HUES48 (cell line): ENCODE measurements at regions not wholly inside any gene's neighbourhood (a gene's known extent, or its start where the extent isn't known, plus 50 kb on each side); places are given as distances from the start of the nearest gene placed in this dataset.
"Not testable (repeated sequence)": the region's sequence is repeated elsewhere in the genome, so short reads cannot be mapped to it uniquely, and the experiment has no call there.

Source experiments
- H3K27ac ChIP-seq: one replicate; pipeline ENCODE4 v1.7.0; 2013; ENCODE audit warnings: low read depth, low read length, inconsistent platforms
- H3K27me3 ChIP-seq: 2 replicates; pipeline ENCODE4 v1.6.1; 2013; ENCODE audit warnings: mild to moderate bottlenecking, low read length; ENCODE audit not compliant: control insufficient read depth, insufficient read depth
- H3K36me3 ChIP-seq: 2 replicates; pipeline ENCODE4 v1.6.1; 2013; ENCODE audit warnings: low read length; ENCODE audit not compliant: control insufficient read depth, insufficient read depth
- H3K4me1 ChIP-seq: 2 replicates; pipeline ENCODE4 v1.6.1; 2013; ENCODE audit warnings: mild to moderate bottlenecking, low read length; ENCODE audit not compliant: control insufficient read depth, insufficient read depth
- H3K4me3 ChIP-seq: 2 replicates; pipeline ENCODE4 v1.5.1; 2013; ENCODE audit warnings: mild to moderate bottlenecking, low read depth, low read length
- H3K9ac ChIP-seq: 2 replicates; pipeline ENCODE4 v1.6.1; 2013; ENCODE audit warnings: mild to moderate bottlenecking, low read depth, low read length, moderate library complexity
- H3K9me3 ChIP-seq: 2 replicates; pipeline ENCODE4 v1.6.1; 2013; ENCODE audit warnings: low read length; ENCODE audit not compliant: control insufficient read depth, insufficient read depth

DNA sequence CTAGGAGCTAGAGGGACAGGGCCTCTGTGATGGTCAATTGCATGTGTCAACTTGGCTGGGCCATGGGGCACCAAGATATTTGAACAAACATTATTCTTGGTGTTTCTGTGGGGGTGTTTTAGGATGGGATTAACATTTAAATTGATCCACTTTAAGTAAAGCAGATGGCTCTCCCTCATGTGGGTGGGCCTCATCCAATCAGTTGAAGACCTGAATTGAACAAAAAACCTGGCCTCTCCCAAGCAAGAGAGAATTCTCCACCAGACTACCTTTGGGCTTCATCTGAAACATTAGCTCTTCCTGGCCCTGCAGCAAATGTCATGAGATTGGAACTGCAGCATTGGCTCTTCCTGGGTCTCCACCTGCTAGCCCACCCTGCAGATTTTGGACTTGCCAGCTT is 207.1 kb upstream of the ATP6AP2 start:
- Histone ChIP-seq H3K9me3 (peaks cover 23% of the 10 kb centered on the region), H3K9ac (no peak overlapping the region), H3K27me3 (no peaks in the 10 kb centered on the region), H3K27ac (no peak overlapping the region), H3K4me1 (no peaks in the 10 kb centered on the region), H3K36me3 (no peaks in the 10 kb centered on the region), H3K4me3 (no peak overlapping the region)

GRCh38 chrX:40373025-40373424 is 207.7 kb upstream of the ATP6AP2 start:
- Histone ChIP-seq H3K4me3 (no peak overlapping the region), H3K9me3 (peaks cover 23% of the 10 kb centered on the region), H3K4me1 (no peaks in the 10 kb centered on the region), H3K9ac (no peak overlapping the region), H3K27me3 (no peaks in the 10 kb centered on the region), H3K27ac (no peak overlapping the region), H3K36me3 (no peaks in the 10 kb centered on the region)

GRCh38 chrX:40371376-40371775 is 209.4 kb upstream of the ATP6AP2 start:
- Histone ChIP-seq H3K4me1 (no peaks in the 10 kb centered on the region), H3K9ac (no peak overlapping the region), H3K4me3 (no peak overlapping the region), H3K9me3 (peaks cover 13% of the 10 kb centered on the region), H3K36me3 (no peaks in the 10 kb centered on the region), H3K27ac (no peak overlapping the region), H3K27me3 (no peaks in the 10 kb centered on the region)

- no peak overlapping the region for H3K27ac ChIP-seq
- H3K27me3 ChIP-seq, result no peaks in the 10 kb centered on the region
- no peaks in the 10 kb centered on the region for H3K4me1 ChIP-seq
- no peaks in the 10 kb centered on the region for H3K36me3 ChIP-seq
- H3K4me3 ChIP-seq, result no peak overlapping the region
- H3K9ac ChIP-seq, result no peak overlapping the region
- H3K9me3 ChIP-seq, result peaks cover 7% of the 10 kb centered on the region; the same call in 1 of the 2 replicates
Measured at GRCh38 chrX:40368611-40369061, 212.1 kb upstream of the ATP6AP2 start.

GRCh38 chrX:40366661-40367060 is 214.1 kb upstream of the ATP6AP2 start:
- Histone ChIP-seq H3K4me3 (0 out of 2 replicates have a peak overlapping the region, but pooled peaks have one; percentile 18), H3K27me3 (no peaks in the 10 kb centered on the region), H3K36me3 (no peaks in the 10 kb centered on the region), H3K4me1 (no peaks in the 10 kb centered on the region), H3K9me3 (peaks cover 3% of the 10 kb centered on the region; the same call in 1 of the 2 replicates), H3K27ac (no peak overlapping the region), H3K9ac (no peak overlapping the region)

- H3K9me3 ChIP-seq, H3K36me3 ChIP-seq, H3K4me3 ChIP-seq, H3K4me1 ChIP-seq, H3K27me3 ChIP-seq, H3K9ac ChIP-seq, H3K27ac ChIP-seq: not testable (repeated sequence)
Measured at GRCh38 chrX:40362291-40362690, 218.5 kb upstream of the ATP6AP2 start.

DNA sequence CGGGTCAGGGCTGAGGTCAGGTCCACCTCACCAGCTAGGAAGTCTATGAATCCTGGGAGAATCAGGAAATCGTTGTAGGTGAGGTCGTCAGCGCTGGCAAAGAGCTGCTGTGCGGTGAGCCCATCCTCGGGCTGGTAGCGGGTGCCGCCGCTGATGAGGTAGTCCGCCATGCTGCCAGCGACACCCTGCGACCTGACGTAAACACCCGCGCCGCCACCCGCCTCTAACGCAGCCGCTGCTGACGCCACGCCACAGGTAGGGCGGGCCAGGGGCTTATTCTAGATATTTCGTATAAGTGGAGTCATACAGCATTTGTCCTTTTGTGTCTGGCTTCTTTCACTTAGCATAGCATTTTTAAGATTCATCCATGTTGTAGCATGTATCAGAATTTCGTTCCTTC is 220.2 kb upstream of the ATP6AP2 start:
- Histone ChIP-seq H3K9me3 (peaks cover 14% of the 10 kb centered on the region), H3K4me1 (no peaks in the 10 kb centered on the region), H3K27ac (no peak overlapping the region), H3K27me3 (no peaks in the 10 kb centered on the region), H3K36me3 (no peaks in the 10 kb centered on the region), H3K9ac (no peak overlapping the region), H3K4me3 (no peak overlapping the region)

GRCh38 chrX:40359593-40359992 is 221.2 kb upstream of the ATP6AP2 start:
- Histone ChIP-seq H3K9ac (no peak overlapping the region), H3K36me3 (no peaks in the 10 kb centered on the region), H3K27me3 (no peaks in the 10 kb centered on the region), H3K4me3 (no peak overlapping the region), H3K4me1 (no peaks in the 10 kb centered on the region), H3K27ac (no peak overlapping the region), H3K9me3 (peaks cover 14% of the 10 kb centered on the region)

DNA sequence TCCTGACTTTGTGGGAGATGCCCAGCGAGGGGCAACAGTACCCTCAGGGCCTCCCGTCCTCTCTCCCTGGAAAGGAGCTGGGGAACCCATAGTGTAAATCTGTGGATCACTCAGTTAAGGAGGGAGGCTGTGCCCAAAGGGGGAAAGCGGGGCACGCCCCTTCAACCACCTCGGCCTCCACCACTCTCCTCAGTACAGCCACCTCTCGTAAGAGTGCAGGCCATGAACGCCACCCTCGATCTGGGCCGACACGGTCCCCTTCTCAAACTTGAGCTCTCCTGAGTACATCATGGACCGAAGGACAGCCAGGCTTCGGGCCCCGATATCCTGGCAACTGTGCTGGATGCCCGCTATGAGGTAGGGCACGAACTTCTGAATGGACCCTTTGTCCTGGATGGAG is 221.8 kb upstream of the ATP6AP2 start:
- Histone ChIP-seq H3K9ac (no peak overlapping the region), H3K4me3 (no peak overlapping the region), H3K27me3 (no peaks in the 10 kb centered on the region), H3K4me1 (no peaks in the 10 kb centered on the region), H3K36me3 (no peaks in the 10 kb centered on the region), H3K9me3 (peaks cover 12% of the 10 kb centered on the region), H3K27ac (no peak overlapping the region)

DNA sequence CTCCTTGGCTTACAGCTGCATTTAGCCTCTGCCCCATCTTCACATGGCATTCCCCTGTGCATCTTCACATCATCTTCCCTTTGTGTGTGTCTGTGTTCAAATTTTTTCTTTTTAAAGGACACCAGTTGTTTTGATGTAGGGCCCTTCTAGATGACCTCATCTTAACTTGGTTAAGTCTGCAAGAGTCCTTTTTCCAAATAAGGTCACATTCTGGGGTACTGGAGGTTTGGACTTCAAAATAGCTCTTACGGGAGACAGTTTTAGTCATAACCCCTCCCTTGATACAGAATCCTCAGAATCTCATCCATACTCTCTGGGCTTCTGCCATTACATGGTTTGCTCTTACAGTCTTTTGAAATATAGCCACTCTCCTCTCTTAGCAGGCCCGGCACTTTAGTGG is 231.5 kb upstream of the ATP6AP2 start:
- no peaks in the 10 kb centered on the region for H3K36me3 ChIP-seq
- H3K27me3 ChIP-seq, result no peaks in the 10 kb centered on the region
- H3K4me3 ChIP-seq, result no peak overlapping the region
- no peak overlapping the region for H3K27ac ChIP-seq
- no peaks in the 10 kb centered on the region for H3K4me1 ChIP-seq
- no peak overlapping the region for H3K9ac ChIP-seq
- H3K9me3 ChIP-seq, result peaks cover 23% of the 10 kb centered on the region; the same call in 1 of the 2 replicates

DNA sequence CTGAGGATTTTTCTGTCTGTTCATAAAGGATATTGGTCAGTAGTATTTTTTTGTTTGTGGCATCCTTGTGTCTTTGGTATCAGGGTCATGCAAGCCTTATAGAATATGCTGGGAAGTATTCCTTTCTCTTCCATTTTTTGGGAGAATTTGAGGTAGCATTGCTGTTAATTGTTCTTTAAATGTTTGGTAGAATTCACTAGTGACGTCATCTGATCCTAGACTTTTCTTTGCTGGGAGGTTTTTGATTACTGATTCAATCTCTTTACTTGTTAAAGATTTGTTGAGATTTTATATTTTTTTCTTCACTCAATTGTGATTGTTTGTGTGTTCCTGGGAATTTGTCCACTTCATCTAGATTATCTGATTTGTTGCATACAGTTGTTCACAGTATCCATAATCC is 234.4 kb upstream of the ATP6AP2 start:
- H3K27ac ChIP-seq, result no peak overlapping the region
- no peaks in the 10 kb centered on the region for H3K36me3 ChIP-seq
- peaks cover 29% of the 10 kb centered on the region for H3K9me3 ChIP-seq
- no peak overlapping the region for H3K4me3 ChIP-seq
- no peaks in the 10 kb centered on the region for H3K27me3 ChIP-seq
- no peaks in the 10 kb centered on the region for H3K4me1 ChIP-seq
- no peak overlapping the region for H3K9ac ChIP-seq

DNA sequence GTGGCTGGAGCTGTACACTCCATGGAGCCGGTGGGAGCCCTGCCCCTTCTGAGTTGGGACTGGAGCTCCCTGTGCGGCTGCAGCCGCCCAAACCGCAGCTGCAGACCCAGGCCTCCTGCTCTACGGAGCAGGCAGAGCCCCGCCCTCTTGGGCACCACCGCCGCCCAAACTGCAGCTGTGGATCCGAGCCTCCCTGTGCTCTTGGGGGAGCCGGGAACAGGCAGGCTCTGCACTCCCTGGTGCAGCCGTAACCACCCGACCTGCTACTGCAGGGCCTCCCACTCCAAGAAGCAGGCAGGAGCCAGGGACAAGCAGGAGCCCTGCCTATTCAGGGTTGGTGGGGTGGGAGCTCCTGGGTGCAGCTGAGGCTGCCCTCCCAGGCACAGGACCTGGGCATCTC is 237.5 kb upstream of the ATP6AP2 start:
- no peak overlapping the region for H3K27ac ChIP-seq
- no peaks in the 10 kb centered on the region for H3K36me3 ChIP-seq
- H3K4me3 ChIP-seq, result no peak overlapping the region
- peaks cover 29% of the 10 kb centered on the region for H3K9me3 ChIP-seq
- H3K4me1 ChIP-seq, result no peaks in the 10 kb centered on the region
- no peaks in the 10 kb centered on the region for H3K27me3 ChIP-seq
- H3K9ac ChIP-seq, result no peak overlapping the region
